ENCODE measurements at regions not wholly inside any gene's neighbourhood (a gene's known extent, or its start where the extent isn't known, plus 50 kb on each side); places are given as distances from the start of the nearest gene placed in this dataset.
"Not testable (repeated sequence)": the region's sequence is repeated elsewhere in the genome, so short reads cannot be mapped to it uniquely, and the experiment has no call there.

GRCh38 chr4:138438608-138439007 lies 196.5 kb upstream of the SLC7A11 start:
- no peak for DNase-seq

GRCh38 chr4:138437263-138437851 lies 195.2 kb upstream of the SLC7A11 start:
- no peak for DNase-seq
- ATAC-seq, result no peak

More at GRCh38 chr4:138438608-138439007, 196.5 kb upstream of the SLC7A11 start:
- ATAC-seq, result no peak

DNA sequence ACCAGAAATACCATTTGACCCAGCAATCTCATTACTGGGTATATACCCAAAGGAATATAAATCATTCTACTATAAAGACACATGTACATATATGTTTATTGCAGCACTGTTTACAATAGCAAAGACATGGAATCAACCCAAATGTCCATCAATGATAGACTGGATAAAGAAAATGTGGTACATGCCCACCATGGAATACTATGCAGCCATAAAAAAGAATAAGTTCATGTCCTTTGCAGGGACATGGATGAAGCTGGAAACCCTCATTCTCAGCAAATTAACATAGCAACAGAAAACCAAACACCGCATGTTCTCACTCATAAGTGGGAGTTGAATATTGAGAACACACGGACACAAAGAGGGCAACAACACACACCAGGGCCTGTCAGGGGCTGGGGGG lies 193.6 kb upstream of the SLC7A11 start:
- not testable (repeated sequence) for ATAC-seq, DNase-seq

- not testable (repeated sequence) for DNase-seq, ATAC-seq
Measured at GRCh38 chr4:138435046-138435445, 192.9 kb upstream of the SLC7A11 start.

- ATAC-seq (no peak), DNase-seq (no peak)
Measured at GRCh38 chr4:138428611-138429010, 186.5 kb upstream of the SLC7A11 start.

DNA sequence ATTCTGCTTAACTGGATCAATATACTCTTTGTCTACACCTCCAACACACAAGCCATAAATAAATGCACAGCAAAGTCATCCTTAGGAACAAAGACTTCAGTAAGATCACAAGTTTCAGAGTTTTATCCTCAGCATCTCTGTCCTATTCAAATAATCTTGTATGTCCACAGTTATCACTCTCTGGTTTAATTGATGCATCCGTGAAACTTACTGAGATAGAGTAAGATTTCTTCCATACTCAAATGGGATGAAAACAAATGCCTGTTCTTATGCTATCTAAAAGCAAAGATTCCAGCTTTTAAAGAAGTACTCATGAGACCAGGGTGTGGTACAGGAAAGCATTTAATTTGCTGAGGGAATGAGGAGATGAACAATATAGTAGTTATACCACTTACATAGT lies 184.6 kb upstream of the SLC7A11 start:
- ATAC-seq (no peak), DNase-seq (no peak)

GRCh38 chr4:138420471-138420870 lies 178.3 kb upstream of the SLC7A11 start:
- DNase-seq, result no peak
- no peak for ATAC-seq

- no peak for ATAC-seq
- DNase-seq, result no peak
Measured at GRCh38 chr4:138414202-138414601, 172.1 kb upstream of the SLC7A11 start.

GRCh38 chr4:138413273-138413672 lies 171.1 kb upstream of the SLC7A11 start:
- DNase-seq (no peak), ATAC-seq (no peak)

GRCh38 chr4:138412847-138413246 lies 170.7 kb upstream of the SLC7A11 start:
- ATAC-seq, result no peak
- no peak for DNase-seq

GRCh38 chr4:138410266-138410665 lies 168.1 kb upstream of the SLC7A11 start:
- ATAC-seq, result no peak

DNA sequence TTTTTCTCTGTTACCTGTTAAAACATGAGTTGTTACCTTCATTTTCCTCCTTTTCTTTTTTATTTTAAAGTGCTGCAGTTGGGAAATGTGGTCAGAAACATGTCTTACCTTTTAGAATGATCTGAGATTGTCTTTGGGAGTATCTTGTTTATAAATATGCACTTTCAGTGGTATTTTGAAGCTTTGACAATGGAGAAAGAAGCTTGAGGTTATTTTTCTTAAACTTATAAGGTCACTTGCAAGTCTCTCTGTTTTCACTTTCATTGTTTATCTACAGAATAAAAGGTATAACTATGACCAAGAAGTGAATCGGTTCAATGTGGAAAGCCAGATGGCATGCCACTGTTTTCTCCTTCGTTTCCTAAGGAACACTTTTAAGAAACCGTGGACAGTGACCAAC lies 167.5 kb upstream of the SLC7A11 start:
- ATAC-seq (no peak), DNase-seq (no peak)

More at GRCh38 chr4:138410266-138410665, 168.1 kb upstream of the SLC7A11 start:
- DNase-seq, result no peak

- no peak for ATAC-seq
- DNase-seq, result no peak
Measured at GRCh38 chr4:138408758-138409157, 166.6 kb upstream of the SLC7A11 start.

GRCh38 chr4:138407329-138407728 lies 165.2 kb upstream of the SLC7A11 start:
- DNase-seq (no peak), ATAC-seq (no peak)

- no peak for DNase-seq
- ATAC-seq, result no peak
Measured at GRCh38 chr4:138406876-138407275, 164.7 kb upstream of the SLC7A11 start.

DNA sequence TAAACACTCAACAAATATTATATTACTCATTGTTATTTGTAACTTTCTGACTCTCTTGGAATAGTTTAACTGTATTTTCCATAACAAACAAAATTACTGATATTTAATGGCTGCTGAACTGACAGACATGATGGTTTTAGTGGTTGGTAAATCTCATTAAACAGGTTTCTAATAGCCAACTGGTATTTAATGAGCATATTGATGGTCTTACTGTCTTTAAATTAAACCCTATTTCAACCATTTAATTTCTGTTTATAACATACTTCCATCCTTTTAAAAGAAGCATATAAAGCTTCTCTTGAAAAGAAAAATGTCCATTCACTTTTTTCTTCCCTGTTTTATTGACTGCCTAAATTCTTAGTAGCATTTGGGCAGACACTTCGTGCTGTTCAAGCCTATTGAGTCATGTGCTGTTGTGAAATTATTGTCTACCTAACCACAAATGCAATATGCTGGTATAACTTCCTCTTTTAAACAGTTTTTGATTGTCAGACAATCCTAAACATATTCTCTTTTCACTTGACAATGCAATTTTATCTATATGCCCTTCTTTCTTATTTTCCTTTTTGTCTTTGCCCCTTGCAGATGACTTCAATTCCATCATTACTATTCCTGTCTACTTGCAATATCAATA lies 163.9 kb upstream of the SLC7A11 start:
- ATAC-seq (no peak), DNase-seq (no peak)

DNA sequence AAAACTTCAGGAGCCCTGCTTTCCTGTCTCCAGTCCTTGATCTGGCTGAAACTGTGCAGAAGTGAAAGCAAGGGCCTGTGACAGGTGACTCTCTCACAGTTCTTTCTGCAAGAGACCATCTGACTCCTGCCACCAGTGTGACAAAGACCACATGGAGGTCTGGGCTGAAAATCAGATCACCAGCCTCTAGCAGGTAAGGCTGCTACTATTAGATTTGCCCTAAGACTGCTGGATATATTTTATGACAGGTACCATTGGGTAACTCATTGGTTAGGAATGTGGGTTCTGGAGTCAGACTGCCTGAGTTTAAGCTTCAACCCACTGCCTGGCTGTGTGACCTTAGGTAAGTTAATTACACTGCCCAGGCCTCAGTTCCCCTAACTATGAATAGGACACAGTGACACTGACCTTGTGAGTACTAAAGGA lies 163.3 kb upstream of the SLC7A11 start:
- ATAC-seq, result no peak
- no peak for DNase-seq

- DNase-seq (no peak), ATAC-seq (no peak)
Measured at GRCh38 chr4:138404801-138405200, 162.7 kb upstream of the SLC7A11 start.

GRCh38 chr4:138404251-138404650 lies 162.1 kb upstream of the SLC7A11 start:
- DNase-seq, result no peak
- ATAC-seq, result no peak

DNA sequence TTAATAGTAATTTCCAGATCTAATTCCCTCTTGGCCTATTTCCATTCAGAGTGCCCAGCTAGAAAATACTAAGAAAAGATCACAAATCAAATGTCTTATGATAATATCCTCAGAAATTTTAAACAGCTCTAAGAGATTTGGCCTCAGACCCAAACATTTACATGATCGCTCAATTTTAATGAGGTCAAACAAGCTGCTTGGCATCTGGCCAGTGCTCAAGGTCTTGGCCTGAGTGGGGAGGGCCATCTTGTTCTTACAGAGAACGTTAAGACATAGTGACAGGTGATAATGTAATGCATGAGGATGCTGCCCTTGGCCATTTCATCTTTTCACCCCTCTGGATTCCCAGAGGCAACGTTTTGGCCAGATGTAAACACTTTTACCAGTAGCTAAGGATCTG lies 159.2 kb upstream of the SLC7A11 start:
- DNase-seq, result no peak

DNA sequence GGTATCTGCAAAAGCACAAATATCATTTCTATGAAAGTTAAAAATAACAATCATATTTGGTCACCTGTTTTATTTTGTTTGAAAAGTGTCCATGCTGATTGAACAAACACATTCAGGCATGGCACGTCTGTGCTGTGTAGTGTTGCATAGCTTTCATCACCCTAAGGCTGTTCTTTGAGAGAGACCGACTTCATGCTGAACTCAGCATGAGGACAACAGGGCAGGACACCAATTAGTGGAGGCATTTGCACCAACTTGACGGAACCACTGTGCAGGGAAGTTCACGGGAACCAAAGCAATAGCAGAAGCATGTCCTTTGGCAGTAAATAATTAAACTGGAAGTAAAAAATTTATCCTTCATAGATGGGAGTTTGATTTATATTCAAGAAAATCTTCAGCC lies 158.4 kb upstream of the SLC7A11 start:
- DNase-seq (no peak), ATAC-seq (no peak)

More for the DNA sequence above, 159.2 kb upstream of the SLC7A11 start:
- ATAC-seq, result no peak

GRCh38 chr4:138400066-138400465 lies 157.9 kb upstream of the SLC7A11 start:
- DNase-seq (no peak), ATAC-seq (no peak)

- no peak for ATAC-seq
Measured at GRCh38 chr4:138399081-138399480, 156.9 kb upstream of the SLC7A11 start.

DNA sequence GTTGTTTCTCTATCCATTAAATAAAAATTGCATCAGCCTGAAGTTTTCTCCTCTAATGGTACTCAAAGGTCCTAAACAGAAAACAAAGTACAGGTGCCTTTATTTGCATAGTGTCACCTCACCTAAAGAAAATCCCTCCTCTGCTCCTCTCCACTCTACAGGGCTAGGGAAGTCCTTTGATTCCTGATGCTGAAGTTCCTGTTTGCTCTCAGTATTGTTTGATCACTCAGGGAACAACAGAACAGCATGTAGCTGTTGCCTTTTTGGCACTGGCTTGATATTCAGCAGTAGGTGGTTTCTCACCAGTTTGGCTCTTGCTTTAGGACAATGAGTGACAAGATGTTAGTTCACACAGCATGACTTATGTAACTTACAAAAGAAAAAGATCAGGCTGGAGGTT lies 156.2 kb upstream of the SLC7A11 start:
- ATAC-seq, result no peak
- no peak for DNase-seq

More at GRCh38 chr4:138399081-138399480, 156.9 kb upstream of the SLC7A11 start:
- DNase-seq, result no peak
